ENCODE measurements at regions not wholly inside any gene's neighbourhood (a gene's known extent, or its start where the extent isn't known, plus 50 kb on each side); places are given as distances from the start of the nearest gene placed in this dataset.
A peak's percentile ranks its signal among the peaks of the same experiment; 100 is the strongest.

DNA sequence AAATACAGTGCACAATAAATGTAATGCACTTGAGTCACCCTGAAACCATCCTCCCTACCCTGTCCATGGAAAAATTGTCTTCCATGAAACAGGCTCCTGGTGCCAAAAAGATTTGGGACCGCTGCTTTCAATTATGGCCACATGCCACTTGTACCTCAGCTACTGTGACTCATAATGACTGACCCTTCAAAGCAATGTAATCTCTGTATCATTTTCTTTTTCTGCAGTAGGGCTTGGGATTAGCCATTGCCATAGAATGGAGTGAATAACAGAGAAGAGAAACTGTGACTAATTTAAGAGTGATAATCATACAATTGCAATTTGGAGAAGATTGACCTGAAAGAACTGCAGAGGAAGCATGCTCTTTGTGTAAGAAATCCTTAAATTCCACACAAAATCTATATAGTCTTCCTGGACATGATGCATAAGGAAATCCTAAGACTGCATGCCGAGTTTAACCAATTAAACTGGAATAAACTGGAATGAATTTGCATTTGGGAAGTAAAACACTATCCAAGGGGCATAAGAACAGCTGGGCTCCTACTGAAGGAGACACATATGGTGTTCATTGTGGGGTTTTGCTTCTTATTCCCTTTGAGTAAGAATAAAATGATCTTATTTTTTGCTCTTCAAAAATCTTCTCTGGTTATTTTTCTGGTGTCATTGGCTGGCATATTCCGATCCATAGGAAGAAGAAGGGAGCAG is 59.5 kb upstream of the SLC7A1 start:
- DNase-seq (ENCODE audit: low read depth), result peak; percentile 76

GRCh38 chr13:29654384-29654783 is 58.9 kb upstream of the SLC7A1 start:
- no peak for DNase-seq (ENCODE audit: low read depth)

DNA sequence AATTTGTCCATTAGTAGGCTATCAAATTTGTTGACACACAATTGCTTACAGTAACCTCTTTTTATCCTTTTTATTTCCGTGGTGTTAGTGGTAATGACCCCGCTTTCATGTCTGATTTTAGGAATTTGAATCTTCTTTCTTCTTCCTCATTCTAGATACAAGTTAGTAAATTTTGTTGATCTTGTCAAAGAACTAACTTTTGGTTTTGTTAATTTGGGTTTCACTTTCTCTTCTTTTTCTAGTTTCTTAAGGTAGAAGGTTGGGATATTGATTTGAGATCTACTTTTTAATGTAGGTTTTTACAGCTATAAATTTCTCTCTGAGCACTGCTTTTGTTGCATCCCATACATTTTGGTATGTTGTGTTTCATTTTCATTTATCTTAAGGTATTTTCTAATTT is 53.3 kb upstream of the SLC7A1 start:
- no peak for DNase-seq (ENCODE audit: low read depth)

Data from stromal cell of bone marrow (primary cell).